DND-41 (cell line): ENCODE measurements at regions not wholly inside any gene's neighbourhood (a gene's known extent, or its start where the extent isn't known, plus 50 kb on each side); places are given as distances from the start of the nearest gene placed in this dataset.

ENCODE experiments used
- ATAC-seq: fragments of 200-7000 bp; cut with Tn5 transposase; 3 replicates; pipeline ENCODE4 v1.9.1; 2021; ENCODE audit warnings: low read depth; ENCODE audit not compliant: insufficient read depth
- DNase-seq: peaks from one replicate; pipeline ENCODE4 v3.0.0-alpha.2; 2020
- H2AFZ ChIP-seq: 2 replicates; pipeline ENCODE4 v1.6.0; 2012; ENCODE audit warnings: low read depth, low read length
- H3K27ac ChIP-seq: 2 replicates; pipeline ENCODE4 v1.5.1; 2012; ENCODE audit warnings: low read length, inconsistent platforms
- H3K27me3 ChIP-seq: fragments of 200-600 bp; sonication (generic); 2 replicates; pipeline ENCODE4 v1.6.0; 2012; ENCODE audit warnings: low read length, mild to moderate bottlenecking, inconsistent platforms; ENCODE audit not compliant: insufficient read depth, poor library complexity
- H3K36me3 ChIP-seq: 2 replicates; pipeline ENCODE4 v1.5.1; 2012; ENCODE audit warnings: low read length, inconsistent platforms; ENCODE audit not compliant: insufficient read depth
- H3K4me1 ChIP-seq: 2 replicates; pipeline ENCODE4 v1.5.1; 2012; ENCODE audit warnings: mild to moderate bottlenecking, low read length; ENCODE audit not compliant: insufficient read depth
- H3K4me2 ChIP-seq: 2 replicates; pipeline ENCODE4 v1.6.0; 2012; ENCODE audit warnings: mild to moderate bottlenecking, moderate library complexity, low read length, inconsistent platforms; ENCODE audit not compliant: insufficient read depth
- H3K4me3 ChIP-seq, 2 experiments: fragments of 200-600 bp in 1 of 2; shearing (Covaris generic) in 1 of 2; 2 replicates each; pipeline ENCODE4 v1.5.1; 2012 to 2016; ENCODE audit warnings: inconsistent platforms in 2 of 2, low read length in 2 of 2, mild to moderate bottlenecking in 2 of 2, low read depth in 1 of 2, moderate library complexity in 1 of 2
- H3K79me2 ChIP-seq: 2 replicates; pipeline ENCODE4 v1.6.0; 2012; ENCODE audit warnings: low read length, inconsistent platforms; ENCODE audit not compliant: insufficient read depth
- H3K9ac ChIP-seq: 2 replicates; pipeline ENCODE4 v1.6.0; 2012; ENCODE audit warnings: low read depth, mild to moderate bottlenecking, inconsistent platforms, low read length, moderate library complexity
- H3K9me3 ChIP-seq: 2 replicates; pipeline ENCODE4 v1.5.1; 2012; ENCODE audit warnings: low read length, moderate library complexity, mild to moderate bottlenecking, inconsistent platforms; ENCODE audit not compliant: insufficient read depth, severe bottlenecking
- H4K20me1 ChIP-seq: 2 replicates; pipeline ENCODE4 v1.6.0; 2012; ENCODE audit warnings: low read length; ENCODE audit not compliant: insufficient read depth
- CTCF ChIP-seq: IDR thresholded peaks from 2 replicates; pipeline ENCODE4 v1.5.1; 2012; ENCODE audit warnings: borderline replicate concordance, low read length, moderate library complexity, mild to moderate bottlenecking; ENCODE audit not compliant: poor library complexity, severe bottlenecking; ENCODE audit errors: extremely low read depth
- EZH2 ChIP-seq: IDR thresholded peaks from 3 replicates; pipeline ENCODE4 v1.6.1; 2012; ENCODE audit warnings: borderline replicate concordance, low read depth, mild to moderate bottlenecking, moderate library complexity, low read length, inconsistent platforms; ENCODE audit not compliant: severe bottlenecking

DNA sequence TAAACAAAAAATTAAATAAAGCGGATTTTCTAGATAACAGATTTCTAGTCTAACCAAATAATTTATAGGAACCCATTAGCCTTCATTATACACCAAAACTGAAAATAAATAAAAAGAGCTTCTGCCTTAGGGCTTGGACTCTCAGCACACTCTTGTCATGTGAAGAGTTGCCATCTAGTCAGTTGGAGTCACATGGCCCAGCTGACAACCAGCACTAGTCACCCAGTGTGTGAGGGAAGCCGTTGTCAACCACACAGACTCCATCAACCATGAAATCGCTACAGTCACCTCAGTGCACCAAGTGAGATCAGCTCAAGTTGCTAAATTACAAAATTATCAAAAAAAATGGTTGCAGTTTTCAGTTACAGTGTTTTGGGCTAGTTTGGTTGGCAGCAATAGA is 470.0 kb downstream of the GASK1B start:
- no peaks in the 10 kb centered on the region for H4K20me1 ChIP-seq
- ATAC-seq (no peak), DNase-seq (no peak)
- no peak for TF ChIP-seq CTCF
- no peak for TF ChIP-seq EZH2
- no peak overlapping the region for H2AFZ ChIP-seq
- no peaks in the 10 kb centered on the region for H3K27me3 ChIP-seq
- no peaks in the 10 kb centered on the region for H3K36me3 ChIP-seq
- H3K4me3 ChIP-seq: no peak overlapping the region
- no peak overlapping the region for H3K27ac ChIP-seq
- no peak overlapping the region for H3K4me2 ChIP-seq
- H3K9ac ChIP-seq: no peak overlapping the region
- no peaks in the 10 kb centered on the region for H3K4me1 ChIP-seq
- H3K79me2 ChIP-seq: no peaks in the 10 kb centered on the region
- H3K9me3 ChIP-seq: no peaks in the 10 kb centered on the region

DNA sequence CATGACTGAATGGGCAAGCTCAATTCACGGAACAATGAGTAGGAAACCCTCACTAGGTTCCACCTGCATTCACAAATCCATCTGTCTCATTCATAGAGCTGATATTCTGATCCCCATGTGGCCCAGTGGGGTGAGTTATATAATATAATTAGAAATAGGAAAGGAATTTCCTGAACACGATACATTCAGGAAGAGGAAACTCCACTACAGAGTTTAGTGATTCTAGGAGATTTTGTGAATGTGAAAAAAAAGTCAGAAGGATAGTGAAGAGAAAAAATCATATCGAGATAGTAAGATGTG is 471.2 kb downstream of the GASK1B start:
- Histone ChIP-seq H3K9me3 (no peaks in the 10 kb centered on the region), H3K79me2 (no peaks in the 10 kb centered on the region), H3K9ac (no peak overlapping the region), H3K4me3 (no peak overlapping the region), H3K4me2 (no peak overlapping the region), H3K27ac (no peak overlapping the region), H2AFZ (no peak overlapping the region), H3K4me1 (no peaks in the 10 kb centered on the region), H3K27me3 (no peaks in the 10 kb centered on the region), H3K36me3 (no peaks in the 10 kb centered on the region), H4K20me1 (no peaks in the 10 kb centered on the region)
- TF ChIP-seq CTCF (no peak), EZH2 (no peak)
- no peak for ATAC-seq
- no peak for DNase-seq

DNA sequence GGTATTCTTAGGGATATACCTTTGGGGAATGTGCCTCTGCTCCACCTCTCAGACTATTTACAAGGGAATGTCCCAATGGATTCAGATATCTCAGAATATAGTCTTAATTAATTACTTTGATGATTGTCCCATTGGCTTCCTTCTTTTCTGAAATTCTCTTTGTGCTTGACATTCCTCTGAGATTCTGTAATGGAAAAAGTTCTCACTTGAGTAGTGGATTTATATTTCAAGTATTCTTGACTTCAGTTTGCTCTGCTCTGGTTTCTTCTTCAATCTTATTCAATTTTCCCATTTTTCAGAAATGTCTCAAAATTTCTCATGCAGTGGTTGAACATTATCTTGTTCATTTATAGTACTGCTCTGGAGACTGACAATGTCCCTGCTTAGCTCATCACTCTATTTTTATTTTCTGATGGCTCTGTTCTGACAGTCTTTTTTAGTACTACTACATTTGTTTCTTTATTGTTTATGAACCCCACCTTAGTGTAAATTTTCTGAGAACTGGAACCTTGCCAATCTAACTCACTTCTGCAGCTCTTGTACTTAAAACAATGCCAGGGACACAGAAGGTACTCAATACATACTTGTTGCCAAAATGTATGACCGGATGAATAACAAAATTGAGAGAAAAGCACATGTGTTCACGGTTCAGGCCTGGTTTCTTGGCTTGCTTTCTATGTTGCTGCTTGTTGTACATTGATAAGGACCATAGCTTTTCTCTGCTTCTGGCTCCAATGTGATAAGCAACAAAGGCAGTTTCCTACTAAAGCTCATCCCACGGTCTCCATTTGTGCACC is 471.7 kb downstream of the GASK1B start:
- no peaks in the 10 kb centered on the region for H3K36me3 ChIP-seq
- no peak overlapping the region for H3K27ac ChIP-seq
- H3K27me3 ChIP-seq: no peaks in the 10 kb centered on the region
- DNase-seq (no peak), ATAC-seq (no peak)
- H3K4me3 ChIP-seq: no peak overlapping the region
- no peaks in the 10 kb centered on the region for H3K9me3 ChIP-seq
- H3K9ac ChIP-seq: no peak overlapping the region
- H3K79me2 ChIP-seq: no peaks in the 10 kb centered on the region
- H4K20me1 ChIP-seq: no peaks in the 10 kb centered on the region
- H2AFZ ChIP-seq: no peak overlapping the region
- TF ChIP-seq CTCF: no peak
- TF ChIP-seq EZH2: no peak
- H3K4me1 ChIP-seq: no peaks in the 10 kb centered on the region
- H3K4me2 ChIP-seq: no peak overlapping the region
